DOHH2 (cell line): ENCODE measurements at regions not wholly inside any gene's neighbourhood (a gene's known extent, or its start where the extent isn't known, plus 50 kb on each side); places are given as distances from the start of the nearest gene placed in this dataset.

ENCODE experiments used
- EZH2phosphoT487 ChIP-seq: fragments of 200-600 bp; sonication (generic); IDR thresholded peaks from 2 replicates; pipeline ENCODE4 v1.6.1; 2017; ENCODE audit warnings: borderline replicate concordance, mild to moderate bottlenecking, antibody characterized with exemption, low read length, moderate library complexity, mixed read lengths
- TF ChIP-seq, protein P1 (sequence below): fragments of 200-600 bp; sonication (generic); IDR thresholded peaks from one replicate; pipeline ENCODE4 v1.5.1; 2014; ENCODE audit warnings: antibody characterized with exemption, mild to moderate bottlenecking, low read depth, low read length; ENCODE audit not compliant: poor library complexity, severe bottlenecking

DNA sequence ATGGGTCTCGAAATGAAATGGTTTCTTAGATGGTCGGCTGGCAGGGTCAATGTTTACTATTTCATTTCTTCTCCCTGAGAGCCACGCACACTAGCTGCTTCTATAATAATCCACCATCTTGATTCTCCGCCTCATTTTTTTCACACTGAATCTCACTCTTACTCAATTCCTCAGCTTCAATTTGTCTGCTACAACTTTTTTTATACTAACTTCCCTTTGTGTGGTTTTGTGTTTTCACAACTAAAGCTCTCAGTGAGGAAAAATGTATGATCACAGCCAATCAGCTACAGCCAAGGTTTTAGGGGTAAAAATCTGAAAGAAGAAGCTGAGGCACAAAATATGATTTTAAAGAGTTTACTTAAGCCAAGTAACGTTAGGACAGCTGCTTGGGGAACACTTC, 1309.4 kb downstream of the EPHA7 start:
- TF ChIP-seq, protein P1, sequence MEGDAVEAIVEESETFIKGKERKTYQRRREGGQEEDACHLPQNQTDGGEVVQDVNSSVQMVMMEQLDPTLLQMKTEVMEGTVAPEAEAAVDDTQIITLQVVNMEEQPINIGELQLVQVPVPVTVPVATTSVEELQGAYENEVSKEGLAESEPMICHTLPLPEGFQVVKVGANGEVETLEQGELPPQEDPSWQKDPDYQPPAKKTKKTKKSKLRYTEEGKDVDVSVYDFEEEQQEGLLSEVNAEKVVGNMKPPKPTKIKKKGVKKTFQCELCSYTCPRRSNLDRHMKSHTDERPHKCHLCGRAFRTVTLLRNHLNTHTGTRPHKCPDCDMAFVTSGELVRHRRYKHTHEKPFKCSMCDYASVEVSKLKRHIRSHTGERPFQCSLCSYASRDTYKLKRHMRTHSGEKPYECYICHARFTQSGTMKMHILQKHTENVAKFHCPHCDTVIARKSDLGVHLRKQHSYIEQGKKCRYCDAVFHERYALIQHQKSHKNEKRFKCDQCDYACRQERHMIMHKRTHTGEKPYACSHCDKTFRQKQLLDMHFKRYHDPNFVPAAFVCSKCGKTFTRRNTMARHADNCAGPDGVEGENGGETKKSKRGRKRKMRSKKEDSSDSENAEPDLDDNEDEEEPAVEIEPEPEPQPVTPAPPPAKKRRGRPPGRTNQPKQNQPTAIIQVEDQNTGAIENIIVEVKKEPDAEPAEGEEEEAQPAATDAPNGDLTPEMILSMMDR = no peak
- TF ChIP-seq EZH2phosphoT487 = no peak
